ENCODE measurements at regions not wholly inside any gene's neighbourhood (a gene's known extent, or its start where the extent isn't known, plus 50 kb on each side); places are given as distances from the start of the nearest gene placed in this dataset.

GRCh38 chr6:14875481-14876063, 370.3 kb upstream of the JARID2 start:
- H3K4me1 ChIP-seq (ENCODE audit: control insufficient read depth in 2 of 2, insufficient read depth in 1 of 2, low read depth in 1 of 2, low read length in 2 of 2): peaks cover 9 to 11% of the 10 kb centered on the region in 2 donors
- whole genome bisulfite sequencing, 2 donors (ENCODE audit: extremely low coverage in 2 of 2, insufficient read length in 2 of 2, insufficient replicate concordance in 1 of 2): no CpG with 5 or more reads among the region's 6 CpGs
- no peak overlapping the region for H3K9ac ChIP-seq (ENCODE audit: low read depth, low read length, poor library complexity)
- no peaks in the 10 kb centered on the region for H3K27me3 ChIP-seq (ENCODE audit: control insufficient read depth in 3 of 3, insufficient read depth in 3 of 3, low read depth in 1 of 3, low read length in 3 of 3)
- H3K4me2 ChIP-seq (ENCODE audit: insufficient read depth, low read length, poor library complexity, severe bottlenecking): no peak overlapping the region
- H3K18ac ChIP-seq (ENCODE audit: low read length): no peak overlapping the region
- no peak overlapping the region for H2BK120ac ChIP-seq (ENCODE audit: low read depth, low read length)
- DNase-seq (ENCODE audit: low spot score): no peak
- H4K8ac ChIP-seq (ENCODE audit: low read depth, low read length): no peak overlapping the region
- H2BK5ac ChIP-seq (ENCODE audit: low read length): no peak overlapping the region
- no peak overlapping the region for H3K27ac ChIP-seq (replicated peaks; ENCODE audit: low read length)
- no peak overlapping the region for H2BK12ac ChIP-seq (ENCODE audit: low read length)
- H3K36me3 ChIP-seq (replicated peaks in 1 of 2; ENCODE audit: control insufficient read depth in 2 of 2, insufficient read depth in 2 of 2, low read length in 2 of 2): no peaks in the 10 kb centered on the region
- no peak overlapping the region for H2AFZ ChIP-seq (ENCODE audit: low read length)
- H3K4me3 ChIP-seq (ENCODE audit: low read length in 2 of 2): no peak overlapping the region
- H2BK15ac ChIP-seq (ENCODE audit: low read length): no peak overlapping the region
- H3K4ac ChIP-seq (ENCODE audit: low read length): no peak overlapping the region
- H2AK5ac ChIP-seq (ENCODE audit: low read depth, low read length): no peak overlapping the region
- H4K91ac ChIP-seq (ENCODE audit: low read depth, low read length, poor library complexity): no peak overlapping the region
- H3K9me3 ChIP-seq (replicated peaks in 1 of 2; ENCODE audit: control insufficient read depth in 2 of 2, insufficient read depth in 1 of 2, low read depth in 1 of 2, low read length in 2 of 2): peaks cover 0 to 1% of the 10 kb centered on the region in 2 donors
- H3K14ac ChIP-seq (ENCODE audit: low read length): no peak overlapping the region
- H3K79me1 ChIP-seq (ENCODE audit: low read depth, low read length): no peaks in the 10 kb centered on the region
- H3K23ac ChIP-seq (ENCODE audit: low read depth, low read length, poor library complexity): no peak overlapping the region

GRCh38 chr6:14876778-14877613, 368.9 kb upstream of the JARID2 start:
- no peak overlapping the region for H4K91ac ChIP-seq (ENCODE audit: low read depth, low read length, poor library complexity)
- H3K4me3 ChIP-seq (ENCODE audit: low read length in 2 of 2): peak overlapping the region in 1 of 2 donors; percentile 16
- no peak overlapping the region for H3K23ac ChIP-seq (ENCODE audit: low read depth, low read length, poor library complexity)
- H3K79me1 ChIP-seq (ENCODE audit: low read depth, low read length): no peaks in the 10 kb centered on the region
- no peak overlapping the region for H3K4me2 ChIP-seq (ENCODE audit: insufficient read depth, low read length, poor library complexity, severe bottlenecking)
- H3K4me1 ChIP-seq (ENCODE audit: control insufficient read depth in 2 of 2, insufficient read depth in 1 of 2, low read depth in 1 of 2, low read length in 2 of 2): peaks cover 12 to 19% of the 10 kb centered on the region in 2 donors
- H3K18ac ChIP-seq (ENCODE audit: low read length): no peak overlapping the region
- H3K14ac ChIP-seq (ENCODE audit: low read length): no peak overlapping the region
- no peak overlapping the region for H2BK120ac ChIP-seq (ENCODE audit: low read depth, low read length)
- H2AFZ ChIP-seq (ENCODE audit: low read length): peak overlapping the region; percentile 82
- no peaks in the 10 kb centered on the region for H3K9me3 ChIP-seq (replicated peaks in 1 of 2; ENCODE audit: control insufficient read depth in 2 of 2, insufficient read depth in 1 of 2, low read depth in 1 of 2, low read length in 2 of 2)
- no peak overlapping the region for H3K4ac ChIP-seq (ENCODE audit: low read length)
- no peak overlapping the region for H3K27ac ChIP-seq (replicated peaks; ENCODE audit: low read length)
- H3K36me3 ChIP-seq (replicated peaks in 1 of 2; ENCODE audit: control insufficient read depth in 2 of 2, insufficient read depth in 2 of 2, low read length in 2 of 2): no peaks in the 10 kb centered on the region
- H2BK12ac ChIP-seq (ENCODE audit: low read length): no peak overlapping the region
- no CpG with 5 or more reads among the region's 11 CpGs for WGBS, 2 donors (ENCODE audit: extremely low coverage in 2 of 2, insufficient read length in 2 of 2, insufficient replicate concordance in 1 of 2)
- no peak for DNase-seq (ENCODE audit: low spot score)
- no peak overlapping the region for H2BK5ac ChIP-seq (ENCODE audit: low read length)
- no peak overlapping the region for H3K9ac ChIP-seq (ENCODE audit: low read depth, low read length, poor library complexity)
- H3K27me3 ChIP-seq (ENCODE audit: control insufficient read depth in 3 of 3, insufficient read depth in 3 of 3, low read depth in 1 of 3, low read length in 3 of 3): no peaks in the 10 kb centered on the region
- H2BK15ac ChIP-seq (ENCODE audit: low read length): no peak overlapping the region
- no peak overlapping the region for H4K8ac ChIP-seq (ENCODE audit: low read depth, low read length)
- H2AK5ac ChIP-seq (ENCODE audit: low read depth, low read length): no peak overlapping the region

GRCh38 chr6:14877758-14878157, 368.1 kb upstream of the JARID2 start:
- DNase-seq (ENCODE audit: low spot score): no peak
- Histone ChIP-seq H2BK12ac (ENCODE audit: low read length) (no peak overlapping the region), H3K79me1 (ENCODE audit: low read depth, low read length) (no peaks in the 10 kb centered on the region), H2AK5ac (ENCODE audit: low read depth, low read length) (peak overlapping the region; percentile 33), H4K8ac (ENCODE audit: low read depth, low read length) (no peak overlapping the region), H2BK120ac (ENCODE audit: low read depth, low read length) (no peak overlapping the region), H3K9ac (ENCODE audit: low read depth, low read length, poor library complexity) (no peak overlapping the region), H3K4ac (ENCODE audit: low read length) (no peak overlapping the region), H3K4me1 (ENCODE audit: control insufficient read depth in 2 of 2, insufficient read depth in 1 of 2, low read depth in 1 of 2, low read length in 2 of 2) (peaks cover 18 to 27% of the 10 kb centered on the region in 2 donors), H3K4me3 (ENCODE audit: low read length in 2 of 2) (no peak overlapping the region), H3K18ac (ENCODE audit: low read length) (no peak overlapping the region), H2BK5ac (ENCODE audit: low read length) (no peak overlapping the region), H2AFZ (ENCODE audit: low read length) (no peak overlapping the region), H4K91ac (ENCODE audit: low read depth, low read length, poor library complexity) (no peak overlapping the region), H3K23ac (ENCODE audit: low read depth, low read length, poor library complexity) (no peak overlapping the region), H3K27ac (replicated peaks; ENCODE audit: low read length) (no peak overlapping the region), H3K14ac (ENCODE audit: low read length) (no peak overlapping the region), H3K36me3 (replicated peaks in 1 of 2; ENCODE audit: control insufficient read depth in 2 of 2, insufficient read depth in 2 of 2, low read length in 2 of 2) (no peaks in the 10 kb centered on the region), H2BK15ac (ENCODE audit: low read length) (peak overlapping the region; percentile 65), H3K9me3 (replicated peaks in 1 of 2; ENCODE audit: control insufficient read depth in 2 of 2, insufficient read depth in 1 of 2, low read depth in 1 of 2, low read length in 2 of 2) (no peaks in the 10 kb centered on the region), H3K27me3 (ENCODE audit: control insufficient read depth in 3 of 3, insufficient read depth in 3 of 3, low read depth in 1 of 3, low read length in 3 of 3) (no peaks in the 10 kb centered on the region), H3K4me2 (ENCODE audit: insufficient read depth, low read length, poor library complexity, severe bottlenecking) (no peak overlapping the region)
- WGBS, 2 donors (ENCODE audit: extremely low coverage in 2 of 2, insufficient read length in 2 of 2, insufficient replicate concordance in 1 of 2): no CpG with 5 or more reads among the region's 3 CpGs

- Histone ChIP-seq H3K9ac (ENCODE audit: low read depth, low read length, poor library complexity) (no peak overlapping the region), H2BK15ac (ENCODE audit: low read length) (no peak overlapping the region), H2BK5ac (ENCODE audit: low read length) (no peak overlapping the region), H3K27ac (replicated peaks; ENCODE audit: low read length) (no peak overlapping the region), H4K8ac (ENCODE audit: low read depth, low read length) (no peak overlapping the region), H3K36me3 (replicated peaks in 1 of 2; ENCODE audit: control insufficient read depth in 2 of 2, insufficient read depth in 2 of 2, low read length in 2 of 2) (no peaks in the 10 kb centered on the region), H3K4me2 (ENCODE audit: insufficient read depth, low read length, poor library complexity, severe bottlenecking) (no peak overlapping the region), H4K91ac (ENCODE audit: low read depth, low read length, poor library complexity) (no peak overlapping the region), H3K27me3 (ENCODE audit: control insufficient read depth in 3 of 3, insufficient read depth in 3 of 3, low read depth in 1 of 3, low read length in 3 of 3) (no peaks in the 10 kb centered on the region), H3K23ac (ENCODE audit: low read depth, low read length, poor library complexity) (no peak overlapping the region), H3K4ac (ENCODE audit: low read length) (no peak overlapping the region), H3K18ac (ENCODE audit: low read length) (peak overlapping the region; percentile 4), H2AFZ (ENCODE audit: low read length) (peak overlapping the region; percentile 54), H2AK5ac (ENCODE audit: low read depth, low read length) (no peak overlapping the region), H2BK12ac (ENCODE audit: low read length) (no peak overlapping the region), H3K14ac (ENCODE audit: low read length) (no peak overlapping the region), H3K4me3 (ENCODE audit: low read length in 2 of 2) (no peak overlapping the region), H3K4me1 (ENCODE audit: control insufficient read depth in 2 of 2, insufficient read depth in 1 of 2, low read depth in 1 of 2, low read length in 2 of 2) (peaks cover 21 to 38% of the 10 kb centered on the region in 2 donors), H3K79me1 (ENCODE audit: low read depth, low read length) (no peaks in the 10 kb centered on the region), H3K9me3 (replicated peaks in 1 of 2; ENCODE audit: control insufficient read depth in 2 of 2, insufficient read depth in 1 of 2, low read depth in 1 of 2, low read length in 2 of 2) (no peaks in the 10 kb centered on the region), H2BK120ac (ENCODE audit: low read depth, low read length) (no peak overlapping the region)
- no CpG with 5 or more reads among the region's 9 CpGs for WGBS, 2 donors (ENCODE audit: extremely low coverage in 2 of 2, insufficient read length in 2 of 2, insufficient replicate concordance in 1 of 2)
- no peak for DNase-seq (ENCODE audit: low spot score)
Observed at GRCh38 chr6:14880052-14880451, 365.8 kb upstream of the JARID2 start.
